ENCODE measurements at regions not wholly inside any gene's neighbourhood (a gene's known extent, or its start where the extent isn't known, plus 50 kb on each side); places are given as distances from the start of the nearest gene placed in this dataset.

GRCh38 chr5:57685516-57686255 is 203.1 kb upstream of the ACTBL2 start:
- no peak for DNase-seq (ENCODE audit: low spot score in 2 of 2)
- no peak overlapping the region for H3K4me3 ChIP-seq (ENCODE audit: low read depth, poor library complexity, severe bottlenecking)
- intact Hi-C loops (cut with DNase I; ENCODE audit: low total_unique reads): no loop called here
- 85 to 86% methylated on average over 3 of the region's 3 CpGs for WGBS, 2 donors
- TF ChIP-seq CTCF (IDR thresholded peaks at IDR 0.05) (no peak), POLR2A (IDR thresholded peaks at IDR 0.05) (no peak)

- WGBS, 2 donors: 79 to 80% methylated on average over 1 of the region's 1 CpG
- TF ChIP-seq CTCF (IDR thresholded peaks at IDR 0.05): no peak
- no peak for TF ChIP-seq POLR2A (IDR thresholded peaks at IDR 0.05)
- no peak overlapping the region for H3K4me3 ChIP-seq (ENCODE audit: low read depth, poor library complexity, severe bottlenecking)
- no peak for DNase-seq (ENCODE audit: low spot score in 2 of 2)
- intact Hi-C loops (cut with DNase I; ENCODE audit: low total_unique reads): no loop called here
These were observed 201.7 kb upstream of the ACTBL2 start for GRCh38 chr5:57684299-57684702.

- 56 to 66% methylated on average over 2 of the region's 2 CpGs for WGBS, 2 donors
- DNase-seq (ENCODE audit: low spot score in 2 of 2): no peak
- intact Hi-C loops (cut with DNase I; ENCODE audit: low total_unique reads): no loop called here
- H3K4me3 ChIP-seq (ENCODE audit: low read depth, poor library complexity, severe bottlenecking): no peak overlapping the region
- TF ChIP-seq CTCF (IDR thresholded peaks at IDR 0.05) (no peak), POLR2A (IDR thresholded peaks at IDR 0.05) (no peak)
These were observed 200.5 kb upstream of the ACTBL2 start for GRCh38 chr5:57683036-57683630.

GRCh38 chr5:57681942-57682341 is 199.3 kb upstream of the ACTBL2 start:
- TF ChIP-seq POLR2A (IDR thresholded peaks at IDR 0.05) (no peak), CTCF (IDR thresholded peaks at IDR 0.05) (no peak)
- 87 to 92% methylated on average over 3 of the region's 3 CpGs for WGBS, 2 donors
- DNase-seq (ENCODE audit: low spot score in 2 of 2): no peak
- H3K4me3 ChIP-seq (ENCODE audit: low read depth, poor library complexity, severe bottlenecking): no peak overlapping the region
- intact Hi-C loops (cut with DNase I; ENCODE audit: low total_unique reads): no loop called here

GRCh38 chr5:57680686-57681085 is 198.1 kb upstream of the ACTBL2 start:
- intact Hi-C loops (cut with DNase I; ENCODE audit: low total_unique reads): no loop called here
- 61 to 71% methylated on average over 1 of the region's 1 CpG for WGBS, 2 donors
- no peak overlapping the region for H3K4me3 ChIP-seq (ENCODE audit: low read depth, poor library complexity, severe bottlenecking)
- TF ChIP-seq POLR2A (IDR thresholded peaks at IDR 0.05): no peak
- no peak for TF ChIP-seq CTCF (IDR thresholded peaks at IDR 0.05)
- no peak for DNase-seq (ENCODE audit: low spot score in 2 of 2)

- TF ChIP-seq CTCF (IDR thresholded peaks at IDR 0.05) (no peak), POLR2A (IDR thresholded peaks at IDR 0.05) (no peak)
- no peak overlapping the region for H3K4me3 ChIP-seq (ENCODE audit: low read depth, poor library complexity, severe bottlenecking)
- DNase-seq (ENCODE audit: low spot score in 2 of 2): no peak
- intact Hi-C loops (cut with DNase I; ENCODE audit: low total_unique reads): no loop called here
These were observed 194.6 kb upstream of the ACTBL2 start for GRCh38 chr5:57677235-57677634.

Measured in lower leg skin (tissue), 4 donors.